HG03460 (cell line): ENCODE measurements at regions not wholly inside any gene's neighbourhood (a gene's known extent, or its start where the extent isn't known, plus 50 kb on each side); places are given as distances from the start of the nearest gene placed in this dataset.
"Not testable (repeated sequence)": the region's sequence is repeated elsewhere in the genome, so short reads cannot be mapped to it uniquely, and the experiment has no call there.

ENCODE experiments used
- ATAC-seq: cut with Tn5 transposase; IDR thresholded peaks from one replicate; pipeline ENCODE4 v1.9.1; 2021; ENCODE audit not compliant: unreplicated experiment

DNA sequence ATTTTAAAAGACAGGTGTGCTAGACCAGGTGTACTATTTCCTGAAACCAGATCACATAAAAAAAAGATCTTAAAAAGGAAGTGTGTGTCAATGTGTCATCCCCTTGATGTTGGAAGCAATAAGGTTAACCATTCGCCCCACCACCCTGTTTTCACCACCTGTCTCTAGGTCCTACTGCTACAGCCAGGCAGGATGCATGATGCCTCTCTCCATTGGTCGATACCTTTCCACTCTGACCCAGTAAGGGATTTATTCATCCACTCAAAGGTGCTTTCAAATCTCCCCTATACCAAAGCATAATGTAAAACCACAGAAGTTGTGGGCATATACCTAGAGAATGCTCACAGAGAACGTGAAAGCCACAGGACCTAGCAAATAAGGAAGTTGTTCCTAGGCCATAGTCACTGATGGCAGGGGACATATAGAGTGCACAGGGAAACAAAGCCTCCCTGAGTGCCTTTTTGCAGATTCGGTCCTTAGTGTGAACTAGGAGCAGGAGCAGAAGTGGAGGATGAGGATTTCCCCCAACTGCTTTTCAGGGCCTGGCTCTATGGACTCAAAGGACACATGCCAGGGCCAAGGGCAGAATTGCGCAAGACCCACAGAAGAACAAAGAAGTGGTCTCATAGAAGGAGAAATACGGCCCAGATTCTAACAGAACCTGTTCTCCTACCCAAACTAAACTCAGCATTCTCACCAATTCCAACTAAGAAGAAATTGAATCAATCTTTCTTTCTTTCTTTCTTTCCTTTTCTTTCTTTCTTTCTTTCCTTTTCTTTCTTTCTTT lies 631.5 kb upstream of the NRP1 start:
- no peak for ATAC-seq

GRCh38 chr10:33963729-33964128 lies 629.3 kb upstream of the NRP1 start:
- ATAC-seq = no peak

GRCh38 chr10:33956322-33956721 lies 621.9 kb upstream of the NRP1 start:
- not testable (repeated sequence) for ATAC-seq

DNA sequence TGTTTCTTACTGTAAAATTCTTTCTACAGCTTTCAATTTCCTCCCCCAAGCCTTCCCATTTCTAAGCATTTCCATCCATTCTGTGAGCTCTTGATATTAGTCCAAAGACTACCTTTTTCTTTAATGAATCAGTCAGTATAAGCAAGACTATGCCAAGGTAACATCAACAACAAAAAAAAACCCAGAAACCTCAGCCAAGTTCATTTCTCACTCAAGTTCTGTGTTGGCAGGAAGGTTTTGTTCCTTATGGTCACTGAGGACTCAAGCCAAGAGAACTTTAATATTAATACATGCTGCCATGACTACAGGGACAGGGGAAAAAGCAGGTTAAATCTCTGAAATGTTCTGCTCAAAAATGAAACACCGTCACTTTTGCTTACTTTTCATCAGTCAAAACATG lies 621.2 kb upstream of the NRP1 start:
- no peak for ATAC-seq

- ATAC-seq = no peak
These were observed 618.4 kb upstream of the NRP1 start for GRCh38 chr10:33952692-33953360.

DNA sequence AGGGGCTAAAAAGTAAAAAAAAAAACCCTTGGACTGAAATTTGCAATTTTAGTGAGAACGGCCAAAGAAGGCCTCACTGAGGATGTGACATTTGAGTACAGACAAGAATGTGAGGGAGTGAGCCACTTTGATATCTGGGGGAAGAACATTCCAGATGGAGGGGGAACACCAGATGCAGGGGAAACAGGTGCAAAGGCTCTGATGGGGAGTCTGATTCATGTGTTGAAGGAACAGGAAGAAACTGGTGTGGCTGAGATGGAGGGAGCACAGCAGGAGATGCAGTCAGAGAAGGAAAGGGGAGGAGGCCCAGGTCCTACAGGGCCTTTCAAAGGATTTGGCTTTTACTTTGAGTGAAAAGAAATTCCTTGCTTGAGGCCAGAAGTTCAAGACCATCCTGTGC lies 615.7 kb upstream of the NRP1 start:
- ATAC-seq = no peak

GRCh38 chr10:33947544-33947943 lies 613.1 kb upstream of the NRP1 start:
- no peak for ATAC-seq

- no peak for ATAC-seq
These were observed 610.6 kb upstream of the NRP1 start for GRCh38 chr10:33945051-33945450.

GRCh38 chr10:33942508-33942907 lies 608.0 kb upstream of the NRP1 start:
- ATAC-seq = no peak

GRCh38 chr10:33939892-33940291 lies 605.4 kb upstream of the NRP1 start:
- ATAC-seq = no peak

- ATAC-seq = no peak
These were observed 604.9 kb upstream of the NRP1 start for GRCh38 chr10:33939410-33939809.

DNA sequence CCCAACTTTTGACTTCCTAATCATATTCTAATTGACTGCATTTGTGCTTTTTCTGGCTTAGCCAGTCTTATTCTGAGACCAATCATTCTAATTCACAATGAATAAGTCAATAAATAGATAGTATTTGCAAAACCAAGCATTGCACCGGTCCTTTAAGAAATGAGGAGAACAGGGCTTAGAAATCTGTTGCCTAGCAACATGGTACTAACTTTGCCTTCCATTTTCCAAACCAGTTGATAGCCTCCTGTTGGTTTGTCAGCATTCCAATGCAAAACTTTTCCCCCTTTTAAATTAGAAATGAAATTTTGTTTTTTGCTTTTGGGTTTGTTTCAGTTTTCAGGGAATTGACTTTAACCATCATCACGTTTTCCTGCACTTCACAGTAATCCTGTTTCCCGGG lies 603.5 kb upstream of the NRP1 start:
- no peak for ATAC-seq

DNA sequence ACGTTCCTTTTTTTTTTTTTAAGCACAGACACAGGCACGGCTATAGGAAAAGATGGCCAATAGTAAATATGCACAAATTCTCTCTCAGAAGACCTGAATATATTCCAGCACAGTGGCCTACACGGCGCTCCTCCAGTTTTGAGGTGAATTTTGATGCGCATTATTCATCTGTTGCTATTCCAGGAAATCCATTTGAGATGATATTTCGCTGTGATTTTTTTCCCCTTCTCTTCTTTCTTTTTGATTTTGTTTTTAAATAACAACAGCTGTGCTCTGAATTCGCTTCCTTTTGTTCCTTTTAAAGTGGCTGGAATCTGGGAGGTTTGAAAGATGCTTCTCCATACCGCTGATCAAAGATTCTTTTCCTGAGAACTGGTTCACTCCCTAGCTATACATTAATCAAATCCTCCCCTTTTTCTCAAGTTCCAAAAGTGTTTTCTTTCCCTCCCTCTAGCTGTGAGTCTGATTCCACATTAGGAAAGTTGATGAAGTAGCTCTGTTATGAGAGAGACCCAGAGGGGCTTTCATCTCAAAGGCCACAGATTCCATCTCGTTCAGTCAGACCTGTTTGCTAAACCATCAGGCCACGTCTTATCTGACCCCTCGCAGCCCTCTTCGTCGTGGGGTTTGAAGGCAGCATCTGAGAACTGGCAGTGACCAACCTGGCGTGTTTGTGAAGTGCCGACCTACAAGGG lies 602.7 kb upstream of the NRP1 start:
- no peak for ATAC-seq

GRCh38 chr10:33935350-33935749 lies 600.9 kb upstream of the NRP1 start:
- no peak for ATAC-seq

- no peak for ATAC-seq
These were observed 595.6 kb upstream of the NRP1 start for GRCh38 chr10:33930079-33930478.

DNA sequence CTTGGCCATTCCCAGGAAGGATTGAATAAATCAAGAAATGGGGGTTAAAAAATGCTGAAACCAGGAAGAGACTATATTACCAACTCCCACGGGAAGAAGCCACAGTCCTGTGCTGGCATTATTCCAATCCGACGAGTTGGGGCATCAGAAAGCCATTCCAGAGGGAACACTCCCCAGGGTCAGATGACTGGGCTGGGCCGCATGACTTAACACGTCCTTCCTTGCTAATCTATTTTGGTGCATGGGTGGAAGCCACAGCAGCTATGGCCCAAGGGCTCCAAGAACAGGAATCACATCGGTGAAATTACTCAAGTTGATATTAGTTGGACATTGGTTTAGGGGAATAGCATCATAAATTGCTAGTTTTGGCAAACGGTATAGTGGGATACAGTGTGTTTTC lies 592.9 kb upstream of the NRP1 start:
- no peak for ATAC-seq

GRCh38 chr10:33921970-33922605 lies 587.6 kb upstream of the NRP1 start:
- ATAC-seq = no peak

DNA sequence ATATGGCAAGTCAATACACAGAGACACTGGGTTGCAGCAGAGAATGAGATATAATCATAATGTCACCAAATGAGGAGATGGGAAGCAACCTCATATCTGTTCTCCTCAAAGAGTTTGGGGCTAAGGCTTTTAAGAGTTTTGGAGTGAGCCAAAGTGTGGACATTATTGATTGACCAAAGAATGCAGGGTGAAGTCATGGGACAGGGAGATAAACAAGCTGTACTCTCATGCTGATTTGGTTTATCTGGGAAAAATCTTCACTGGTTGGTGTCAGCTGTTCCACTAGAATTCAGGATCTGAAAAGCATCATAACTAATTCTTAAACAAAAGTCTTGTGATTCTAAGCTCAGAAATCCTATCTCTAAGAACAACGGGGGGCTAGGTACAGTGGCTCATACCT lies 585.9 kb upstream of the NRP1 start:
- no peak for ATAC-seq

DNA sequence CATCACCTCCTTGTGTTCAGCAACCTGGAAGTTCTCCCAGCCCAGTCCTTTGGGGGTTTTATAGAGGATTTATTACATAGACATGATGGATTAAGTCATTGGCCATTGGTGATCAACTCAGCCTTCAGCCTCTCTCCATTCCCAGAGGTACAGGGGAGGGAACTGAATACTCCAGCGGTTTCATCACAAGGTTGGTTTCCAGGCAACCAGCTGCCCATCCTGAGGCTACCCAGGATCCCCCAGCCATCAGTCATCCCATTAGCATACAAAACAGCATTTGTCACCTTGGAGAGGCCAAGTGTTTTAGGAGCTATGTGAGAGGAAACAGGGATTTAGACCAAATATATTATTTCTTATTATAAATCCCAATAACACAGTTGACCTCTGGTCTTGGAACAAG lies 584.8 kb upstream of the NRP1 start:
- no peak for ATAC-seq

DNA sequence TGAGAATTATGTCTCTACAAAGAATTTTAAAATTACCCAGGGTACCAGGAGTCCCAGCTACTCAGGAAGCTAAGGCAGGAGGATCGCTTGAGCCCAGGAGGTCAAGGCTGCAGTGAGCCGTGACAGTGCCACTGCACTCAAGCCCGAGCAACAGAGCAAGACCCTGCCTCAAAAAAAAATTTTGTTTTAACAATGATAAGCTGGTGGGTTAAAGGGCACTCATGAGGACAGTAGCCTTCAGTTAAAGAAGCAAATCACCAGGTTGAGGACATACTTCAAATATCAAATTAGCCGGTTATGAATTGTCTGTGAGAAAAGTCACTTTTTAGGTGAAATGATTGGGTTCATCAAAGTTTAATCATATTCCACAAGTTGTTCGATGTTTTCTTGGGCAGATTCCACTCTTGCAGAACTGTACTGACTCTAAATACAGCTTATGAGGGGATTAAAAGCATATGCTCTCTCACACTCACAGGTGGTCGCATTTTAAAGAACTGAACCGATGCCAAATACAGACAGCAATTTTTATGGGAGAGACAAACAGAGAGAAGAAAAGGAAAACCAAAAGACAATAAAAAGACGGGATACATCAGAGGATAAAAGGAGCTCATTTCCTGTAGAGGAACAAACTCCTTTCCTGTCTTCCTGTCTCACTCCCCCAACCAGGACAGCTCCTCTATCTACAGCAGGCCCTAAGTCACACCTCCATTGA lies 582.8 kb upstream of the NRP1 start:
- ATAC-seq = no peak

GRCh38 chr10:33914746-33915145 lies 580.3 kb upstream of the NRP1 start:
- no peak for ATAC-seq
